Gastroesophageal sphincter (tissue), 3 donors: ENCODE measurements at regions not wholly inside any gene's neighbourhood (a gene's known extent, or its start where the extent isn't known, plus 50 kb on each side); places are given as distances from the start of the nearest gene placed in this dataset.

Experiments used
- CTCF ChIP-seq, 4 experiments: fragments of 200-600 bp in 2 of 4; fragments of 450-650 bp in 2 of 4; sonication (generic) in 1 of 4; IDR thresholded peaks; one replicate each; pipeline ENCODE4 v1.5.1; 2017 to 2019; ENCODE audit warnings: antibody characterized with exemption in 4 of 4, mild to moderate bottlenecking in 2 of 4, moderate library complexity in 2 of 4
- POLR2A ChIP-seq, 2 donors: fragments of 450-650 bp; IDR thresholded peaks; one replicate each; pipeline ENCODE4 v1.6.1; 2017; ENCODE audit warnings: antibody characterized with exemption in 2 of 2, mild to moderate bottlenecking in 2 of 2, moderate library complexity in 1 of 2

GRCh38 chr1:193311226-193311948 is 125.0 kb upstream of the B3GALT2 start:
- TF ChIP-seq POLR2A (IDR thresholded peaks at IDR 0.05): no peak
- no peak for TF ChIP-seq CTCF (IDR thresholded peaks at IDR 0.05)
